ENCODE measurements at regions not wholly inside any gene's neighbourhood (a gene's known extent, or its start where the extent isn't known, plus 50 kb on each side); places are given as distances from the start of the nearest gene placed in this dataset.
A peak's percentile ranks its signal among the peaks of the same experiment; 100 is the strongest.

DNA sequence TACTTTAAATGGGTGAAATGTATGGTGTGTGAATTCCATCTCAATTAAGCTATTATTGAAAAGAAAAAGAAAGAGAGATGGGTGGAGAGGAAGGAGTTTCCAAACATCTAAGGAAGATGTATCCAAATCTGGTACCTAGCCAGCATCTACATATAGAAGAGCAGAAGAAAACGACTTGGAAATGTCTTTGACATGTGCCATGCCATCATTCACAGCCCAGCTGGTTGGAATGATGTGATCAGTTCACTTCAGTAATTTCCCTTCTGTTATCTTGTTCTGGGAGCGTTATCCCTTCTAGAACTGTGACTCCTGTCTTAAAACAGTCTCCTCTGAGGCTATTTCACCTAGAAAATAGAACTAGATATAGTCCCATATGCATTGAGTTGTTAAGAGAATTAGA lies 312.8 kb upstream of the GYPC start:
- DNase-seq, result no peak
- no peaks in the 10 kb centered on the region for H3K27me3 ChIP-seq (ENCODE audit: control insufficient read depth, insufficient read depth, low read length)
- H3K27ac ChIP-seq (ENCODE audit: low read length), result no peak overlapping the region
- H3K4me3 ChIP-seq (ENCODE audit: low read length), result no peak overlapping the region
- H3K9me3 ChIP-seq (ENCODE audit: control insufficient read depth, low read depth, low read length), result no peaks in the 10 kb centered on the region
- H3K36me3 ChIP-seq (ENCODE audit: control insufficient read depth, insufficient read depth, low read length), result no peaks in the 10 kb centered on the region
- H3K4me1 ChIP-seq (ENCODE audit: control insufficient read depth, insufficient read depth, low read length), result peaks cover 8% of the 10 kb centered on the region
- no CpG with 5 or more reads among the region's 2 CpGs for WGBS (ENCODE audit: insufficient coverage, low lambda C conversion rate)

DNA sequence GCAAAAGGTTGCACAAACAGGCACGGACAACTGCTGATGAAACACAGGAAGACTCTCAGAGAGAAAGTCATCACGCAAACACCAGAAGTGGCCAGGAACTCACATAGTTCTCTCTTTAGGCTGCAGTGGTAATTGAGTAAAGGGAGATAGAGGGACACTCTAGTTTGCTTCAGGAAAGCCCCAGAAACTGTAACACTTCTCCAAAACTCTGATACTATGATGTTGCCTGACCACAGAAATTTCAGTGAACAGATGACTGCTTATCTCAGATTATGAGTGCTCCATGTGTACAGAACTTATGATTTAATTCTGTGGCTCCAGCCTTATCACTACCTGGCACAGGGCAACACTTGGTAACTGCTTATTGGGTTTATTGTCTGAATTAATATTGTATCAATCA lies 311.5 kb upstream of the GYPC start:
- H3K9me3 ChIP-seq (ENCODE audit: control insufficient read depth, low read depth, low read length), result no peaks in the 10 kb centered on the region
- no peak for DNase-seq
- H3K27ac ChIP-seq (ENCODE audit: low read length), result no peak overlapping the region
- H3K4me1 ChIP-seq (ENCODE audit: control insufficient read depth, insufficient read depth, low read length), result peaks cover 8% of the 10 kb centered on the region
- 83% methylated on average over 1 of the region's 2 CpGs for WGBS (ENCODE audit: insufficient coverage, low lambda C conversion rate)
- no peaks in the 10 kb centered on the region for H3K27me3 ChIP-seq (ENCODE audit: control insufficient read depth, insufficient read depth, low read length)
- no peaks in the 10 kb centered on the region for H3K36me3 ChIP-seq (ENCODE audit: control insufficient read depth, insufficient read depth, low read length)
- no peak overlapping the region for H3K4me3 ChIP-seq (ENCODE audit: low read length)

DNA sequence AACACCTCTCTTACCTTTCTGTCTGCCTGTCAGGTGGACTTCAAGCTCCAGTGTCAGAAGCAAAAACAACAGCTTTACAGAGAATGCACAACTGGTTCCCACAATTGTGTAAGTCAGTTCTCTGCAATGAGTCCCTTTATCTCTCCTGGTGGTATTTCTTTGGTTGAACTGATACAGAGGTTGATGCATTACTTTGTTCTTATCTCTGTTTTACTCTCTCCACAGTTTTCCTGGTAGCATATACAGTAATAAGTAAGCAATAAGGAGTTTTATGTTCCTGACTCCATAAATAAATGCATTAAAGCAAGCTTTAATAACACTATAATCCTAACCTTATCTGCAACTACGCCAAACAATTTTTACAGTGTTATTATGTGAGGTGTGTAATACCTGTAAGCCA lies 310.3 kb upstream of the GYPC start:
- Histone ChIP-seq H3K27ac (ENCODE audit: low read length) (peak overlapping the region; percentile 33), H3K4me1 (ENCODE audit: control insufficient read depth, insufficient read depth, low read length) (peaks cover 8% of the 10 kb centered on the region), H3K9me3 (ENCODE audit: control insufficient read depth, low read depth, low read length) (no peaks in the 10 kb centered on the region), H3K27me3 (ENCODE audit: control insufficient read depth, insufficient read depth, low read length) (no peaks in the 10 kb centered on the region), H3K4me3 (ENCODE audit: low read length) (no peak overlapping the region), H3K36me3 (ENCODE audit: control insufficient read depth, insufficient read depth, low read length) (no peaks in the 10 kb centered on the region)
- peak in 1 of 2 donors; percentile 60 for DNase-seq
- no CpG with 5 or more reads among the region's 1 CpG for whole genome bisulfite sequencing (ENCODE audit: insufficient coverage, low lambda C conversion rate)

GRCh38 chr2:126356631-126357030 lies 299.3 kb upstream of the GYPC start:
- Histone ChIP-seq H3K9me3 (ENCODE audit: control insufficient read depth, low read depth, low read length) (no peaks in the 10 kb centered on the region), H3K27ac (ENCODE audit: low read length) (no peak overlapping the region), H3K4me3 (ENCODE audit: low read length) (no peak overlapping the region), H3K4me1 (ENCODE audit: control insufficient read depth, insufficient read depth, low read length) (no peaks in the 10 kb centered on the region), H3K27me3 (ENCODE audit: control insufficient read depth, insufficient read depth, low read length) (no peaks in the 10 kb centered on the region), H3K36me3 (ENCODE audit: control insufficient read depth, insufficient read depth, low read length) (no peaks in the 10 kb centered on the region)
- no peak for DNase-seq
- WGBS (ENCODE audit: insufficient coverage, low lambda C conversion rate), result no CpG with 5 or more reads among the region's 2 CpGs

DNA sequence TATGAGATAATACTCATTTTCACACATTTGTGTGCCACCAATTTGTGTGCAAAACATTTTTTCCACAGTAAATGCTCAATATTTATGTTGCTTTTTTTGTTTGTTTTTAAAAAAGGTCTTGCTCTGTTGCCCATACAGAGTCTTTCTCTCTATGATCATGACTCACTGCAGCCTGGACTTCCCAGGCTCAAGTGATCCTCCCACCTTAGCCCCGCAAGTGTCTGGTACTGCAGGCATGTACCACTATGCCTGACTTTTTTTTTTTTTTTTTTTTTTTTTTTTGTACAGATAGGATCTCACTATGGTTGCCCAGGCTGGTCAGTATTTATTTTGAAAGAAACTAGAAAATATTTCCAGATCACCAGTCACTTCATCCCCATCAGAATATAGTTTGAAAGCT lies 297.8 kb upstream of the GYPC start:
- Histone ChIP-seq H3K36me3 (ENCODE audit: control insufficient read depth, insufficient read depth, low read length) (no peaks in the 10 kb centered on the region), H3K4me1 (ENCODE audit: control insufficient read depth, insufficient read depth, low read length) (no peaks in the 10 kb centered on the region), H3K27ac (ENCODE audit: low read length) (no peak overlapping the region), H3K9me3 (ENCODE audit: control insufficient read depth, low read depth, low read length) (no peaks in the 10 kb centered on the region), H3K4me3 (ENCODE audit: low read length) (no peak overlapping the region), H3K27me3 (ENCODE audit: control insufficient read depth, insufficient read depth, low read length) (no peaks in the 10 kb centered on the region)
- WGBS (ENCODE audit: insufficient coverage, low lambda C conversion rate), result 80% methylated on average over 1 of the region's 1 CpG
- no peak for DNase-seq

DNA sequence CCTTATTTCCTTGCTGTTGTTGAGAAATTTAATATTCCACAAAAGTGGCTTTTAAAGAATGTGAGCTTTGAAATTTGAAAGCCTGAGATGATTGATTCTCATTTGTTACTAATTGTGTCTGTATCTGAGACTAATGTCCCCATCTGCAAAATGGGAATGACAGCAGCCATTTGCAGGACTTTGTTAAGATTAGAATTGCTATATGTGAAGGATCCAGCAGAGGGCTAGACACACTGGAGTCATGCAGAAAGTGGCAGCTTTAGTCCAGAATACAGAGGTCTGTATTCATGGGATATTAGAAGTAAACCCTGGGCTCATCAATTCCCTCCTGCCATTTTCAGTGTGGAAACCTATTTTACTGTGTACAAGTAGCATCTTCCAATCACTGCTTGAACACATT lies 296.5 kb upstream of the GYPC start:
- H3K9me3 ChIP-seq (ENCODE audit: control insufficient read depth, low read depth, low read length), result no peaks in the 10 kb centered on the region
- no peaks in the 10 kb centered on the region for H3K36me3 ChIP-seq (ENCODE audit: control insufficient read depth, insufficient read depth, low read length)
- H3K27ac ChIP-seq (ENCODE audit: low read length), result no peak overlapping the region
- DNase-seq, result no peak
- H3K4me1 ChIP-seq (ENCODE audit: control insufficient read depth, insufficient read depth, low read length), result no peaks in the 10 kb centered on the region
- H3K4me3 ChIP-seq (ENCODE audit: low read length), result no peak overlapping the region
- no peaks in the 10 kb centered on the region for H3K27me3 ChIP-seq (ENCODE audit: control insufficient read depth, insufficient read depth, low read length)

- Histone ChIP-seq H3K27ac (ENCODE audit: low read length) (no peak overlapping the region), H3K4me1 (ENCODE audit: control insufficient read depth, insufficient read depth, low read length) (no peaks in the 10 kb centered on the region), H3K4me3 (ENCODE audit: low read length) (no peak overlapping the region), H3K9me3 (ENCODE audit: control insufficient read depth, low read depth, low read length) (no peaks in the 10 kb centered on the region), H3K27me3 (ENCODE audit: control insufficient read depth, insufficient read depth, low read length) (no peaks in the 10 kb centered on the region), H3K36me3 (ENCODE audit: control insufficient read depth, insufficient read depth, low read length) (no peaks in the 10 kb centered on the region)
- no peak for DNase-seq
- 89% methylated on average over 3 of the region's 3 CpGs for WGBS (ENCODE audit: insufficient coverage, low lambda C conversion rate)
Measured at GRCh38 chr2:126367361-126367760, 288.6 kb upstream of the GYPC start.

GRCh38 chr2:126368758-126369157 lies 287.2 kb upstream of the GYPC start:
- DNase-seq, result no peak
- Histone ChIP-seq H3K9me3 (ENCODE audit: control insufficient read depth, low read depth, low read length) (no peaks in the 10 kb centered on the region), H3K36me3 (ENCODE audit: control insufficient read depth, insufficient read depth, low read length) (no peaks in the 10 kb centered on the region), H3K4me3 (ENCODE audit: low read length) (no peak overlapping the region), H3K27me3 (ENCODE audit: control insufficient read depth, insufficient read depth, low read length) (no peaks in the 10 kb centered on the region), H3K4me1 (ENCODE audit: control insufficient read depth, insufficient read depth, low read length) (no peaks in the 10 kb centered on the region), H3K27ac (ENCODE audit: low read length) (no peak overlapping the region)
- no CpG with 5 or more reads among the region's 2 CpGs for WGBS (ENCODE audit: insufficient coverage, low lambda C conversion rate)

DNA sequence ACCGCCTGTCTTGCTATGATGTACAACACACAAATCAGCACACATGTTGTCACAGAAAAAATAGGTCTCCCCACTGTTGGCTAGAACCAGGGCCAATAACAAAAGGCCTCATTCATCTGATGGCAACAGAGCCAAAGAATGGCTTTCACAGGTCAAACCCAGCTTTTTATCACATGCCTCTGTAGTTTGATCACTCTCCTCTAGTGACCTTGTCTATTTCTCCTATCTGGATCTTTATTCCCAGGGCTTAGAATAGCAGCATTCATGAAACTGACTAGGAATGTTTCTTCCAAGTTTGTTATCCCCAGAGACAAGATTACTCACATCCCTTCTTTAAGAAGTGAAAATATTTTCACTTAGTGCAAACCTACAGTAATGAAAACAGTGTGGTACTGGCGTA lies 285.8 kb upstream of the GYPC start:
- no peak for DNase-seq
- H3K27ac ChIP-seq (ENCODE audit: low read length), result no peak overlapping the region
- WGBS (ENCODE audit: insufficient coverage, low lambda C conversion rate), result no CpG with 5 or more reads among the region's 2 CpGs

GRCh38 chr2:126372406-126372805 lies 283.6 kb upstream of the GYPC start:
- Histone ChIP-seq H3K4me3 (ENCODE audit: low read length) (no peak overlapping the region), H3K36me3 (ENCODE audit: control insufficient read depth, insufficient read depth, low read length) (no peaks in the 10 kb centered on the region), H3K9me3 (ENCODE audit: control insufficient read depth, low read depth, low read length) (no peaks in the 10 kb centered on the region), H3K27ac (ENCODE audit: low read length) (no peak overlapping the region), H3K27me3 (ENCODE audit: control insufficient read depth, insufficient read depth, low read length) (no peaks in the 10 kb centered on the region), H3K4me1 (ENCODE audit: control insufficient read depth, insufficient read depth, low read length) (no peaks in the 10 kb centered on the region)
- no peak for DNase-seq
- no CpG with 5 or more reads among the region's 4 CpGs for WGBS (ENCODE audit: insufficient coverage, low lambda C conversion rate)

More for the DNA sequence above, 285.8 kb upstream of the GYPC start:
- H3K27me3 ChIP-seq (ENCODE audit: control insufficient read depth, insufficient read depth, low read length), result no peaks in the 10 kb centered on the region
- H3K9me3 ChIP-seq (ENCODE audit: control insufficient read depth, low read depth, low read length), result no peaks in the 10 kb centered on the region
- H3K4me1 ChIP-seq (ENCODE audit: control insufficient read depth, insufficient read depth, low read length), result no peaks in the 10 kb centered on the region
- no peak overlapping the region for H3K4me3 ChIP-seq (ENCODE audit: low read length)
- no peaks in the 10 kb centered on the region for H3K36me3 ChIP-seq (ENCODE audit: control insufficient read depth, insufficient read depth, low read length)

GRCh38 chr2:126378176-126378575 lies 277.8 kb upstream of the GYPC start:
- H3K4me1 ChIP-seq (ENCODE audit: control insufficient read depth, insufficient read depth, low read length), result no peaks in the 10 kb centered on the region
- H3K27me3 ChIP-seq (ENCODE audit: control insufficient read depth, insufficient read depth, low read length), result no peaks in the 10 kb centered on the region
- no peaks in the 10 kb centered on the region for H3K36me3 ChIP-seq (ENCODE audit: control insufficient read depth, insufficient read depth, low read length)
- H3K27ac ChIP-seq (ENCODE audit: low read length), result no peak overlapping the region
- no CpG with 5 or more reads among the region's 1 CpG for WGBS (ENCODE audit: insufficient coverage, low lambda C conversion rate)
- H3K4me3 ChIP-seq (ENCODE audit: low read length), result no peak overlapping the region
- no peaks in the 10 kb centered on the region for H3K9me3 ChIP-seq (ENCODE audit: control insufficient read depth, low read depth, low read length)
- DNase-seq, result no peak
